H9 (cell line): ENCODE measurements at regions not wholly inside any gene's neighbourhood (a gene's known extent, or its start where the extent isn't known, plus 50 kb on each side); places are given as distances from the start of the nearest gene placed in this dataset.

Source experiments
- DNase-seq: peaks from one replicate; pipeline ENCODE4 v3.0.0-alpha.2; 2017
- H2AFZ ChIP-seq: one replicate; pipeline ENCODE4 v1.6.1; 2013; ENCODE audit warnings: mild to moderate bottlenecking, low read length, control low read depth, moderate library complexity
- H2AK5ac ChIP-seq: 2 replicates; pipeline ENCODE4 v1.6.1; 2013; ENCODE audit warnings: low read length, control low read depth, mixed read lengths; ENCODE audit not compliant: insufficient read length
- H2BK120ac ChIP-seq: one replicate; pipeline ENCODE4 v1.6.1; 2013; ENCODE audit warnings: low read depth, mild to moderate bottlenecking, low read length, control low read depth, inconsistent platforms; ENCODE audit not compliant: poor library complexity, severe bottlenecking
- H2BK12ac ChIP-seq: 2 replicates; pipeline ENCODE4 v1.6.1; 2013; ENCODE audit warnings: low read length, control low read depth, mixed read lengths, low read depth; ENCODE audit not compliant: insufficient read length
- H2BK15ac ChIP-seq: 2 replicates; pipeline ENCODE4 v1.6.1; 2013; ENCODE audit warnings: low read depth, low read length, control low read depth
- H2BK20ac ChIP-seq: one replicate; pipeline ENCODE4 v1.6.1; 2013; ENCODE audit warnings: low read depth, mild to moderate bottlenecking, low read length, control low read depth, inconsistent platforms; ENCODE audit not compliant: poor library complexity, severe bottlenecking
- H2BK5ac ChIP-seq: 2 replicates; pipeline ENCODE4 v1.6.1; 2013; ENCODE audit warnings: low read length, control low read depth, mixed read lengths; ENCODE audit not compliant: insufficient read length
- H3K14ac ChIP-seq: 2 replicates; pipeline ENCODE4 v1.6.1; 2013; ENCODE audit warnings: low read length, control low read depth; ENCODE audit not compliant: insufficient read depth
- H3K18ac ChIP-seq: 2 replicates; pipeline ENCODE4 v1.6.1; 2013; ENCODE audit warnings: low read depth, mild to moderate bottlenecking, mixed read lengths, low read length, control low read depth; ENCODE audit not compliant: insufficient read length
- H3K23ac ChIP-seq: 2 replicates; pipeline ENCODE4 v1.6.1; 2013; ENCODE audit warnings: low read length, control low read depth, mixed read lengths, low read depth; ENCODE audit not compliant: insufficient read length
- H3K23me2 ChIP-seq: 2 replicates; pipeline ENCODE4 v1.6.1; 2013; ENCODE audit warnings: low read depth, mild to moderate bottlenecking, mixed read lengths, low read length, control low read depth; ENCODE audit not compliant: insufficient read length, poor library complexity, severe bottlenecking
- H3K27ac ChIP-seq: 2 replicates; pipeline ENCODE4 v1.5.1; 2013; ENCODE audit warnings: low read length, control low read depth, mixed read lengths, low read depth; ENCODE audit not compliant: insufficient read length
- H3K27me3 ChIP-seq: 2 replicates; pipeline ENCODE4 v1.6.1; 2013; ENCODE audit warnings: low read length, control low read depth, inconsistent platforms; ENCODE audit not compliant: insufficient read depth
- H3K4ac ChIP-seq: 2 replicates; pipeline ENCODE4 v1.6.1; 2013; ENCODE audit warnings: low read depth, mild to moderate bottlenecking, control low read depth, inconsistent platforms, low read length, moderate library complexity
- H3K4me1 ChIP-seq: 2 replicates; pipeline ENCODE4 v1.6.1; 2013; ENCODE audit warnings: low read length, control low read depth, inconsistent platforms; ENCODE audit not compliant: insufficient read depth
- H3K4me2 ChIP-seq: 2 replicates; pipeline ENCODE4 v1.6.1; 2013; ENCODE audit warnings: low read length, control low read depth, mixed read lengths; ENCODE audit not compliant: insufficient read length, insufficient read depth
- H3K56ac ChIP-seq: 2 replicates; pipeline ENCODE4 v1.6.1; 2013; ENCODE audit warnings: low read depth, mild to moderate bottlenecking, mixed read lengths, low read length, control low read depth; ENCODE audit not compliant: insufficient read length
- H3K79me1 ChIP-seq: 2 replicates; pipeline ENCODE4 v1.6.1; 2013; ENCODE audit warnings: low read depth, mild to moderate bottlenecking, moderate library complexity, low read length, control low read depth, inconsistent platforms; ENCODE audit not compliant: insufficient read depth, poor library complexity, severe bottlenecking
- H3K79me2 ChIP-seq: 2 replicates; pipeline ENCODE4 v1.6.1; 2013; ENCODE audit warnings: low read length, control low read depth, inconsistent platforms; ENCODE audit not compliant: insufficient read depth
- H3K9ac ChIP-seq: 2 replicates; pipeline ENCODE4 v1.6.1; 2013; ENCODE audit warnings: low read length, control low read depth, mixed read lengths; ENCODE audit not compliant: insufficient read length; ENCODE audit errors: extremely low read depth
- H3K9me3 ChIP-seq: one replicate; pipeline ENCODE4 v1.6.1; 2013; ENCODE audit warnings: low read depth, low read length, inconsistent platforms; ENCODE audit not compliant: control insufficient read depth
- H3T11ph ChIP-seq: one replicate; pipeline ENCODE4 v1.6.1; 2013; ENCODE audit warnings: mild to moderate bottlenecking, low read length, control low read depth, inconsistent platforms
- H4K20me1 ChIP-seq: one replicate; pipeline ENCODE4 v1.6.1; 2013; ENCODE audit not compliant: control insufficient read depth, insufficient read length, insufficient read depth
- H4K5ac ChIP-seq: 2 replicates; pipeline ENCODE4 v1.6.1; 2013; ENCODE audit warnings: low read depth, mild to moderate bottlenecking, mixed read lengths, low read length, control low read depth; ENCODE audit not compliant: insufficient read length
- H4K8ac ChIP-seq: replicated peaks from 2 replicates; pipeline ENCODE4 v1.6.1; 2013; ENCODE audit warnings: low read length, control low read depth, mixed read lengths, low read depth; ENCODE audit not compliant: insufficient read length
- H4K91ac ChIP-seq: 2 replicates; pipeline ENCODE4 v1.6.1; 2013; ENCODE audit warnings: low read depth, mild to moderate bottlenecking, moderate library complexity, mixed read lengths, low read length, control low read depth; ENCODE audit not compliant: insufficient read length
- H3K27ac Mint-ChIP-seq, 3 experiments: 2 replicates in 2 of 3; 3 replicates in 1 of 3; pipeline ENCODE4 v1.8.0; 2020 to 2021; ENCODE audit warnings: mixed read lengths in 3 of 3, mild to moderate bottlenecking in 1 of 3, moderate library complexity in 1 of 3
- H3K27me3 Mint-ChIP-seq: 2 replicates; pipeline ENCODE4 v1.8.0; 2021; ENCODE audit warnings: low read depth, mild to moderate bottlenecking, moderate library complexity, mixed read lengths
- H3K36me3 Mint-ChIP-seq, 3 experiments: 2 replicates in 2 of 3; 3 replicates in 1 of 3; pipeline ENCODE4 v1.8.0; 2020 to 2021; ENCODE audit warnings: low read depth in 3 of 3, mixed read lengths in 3 of 3; ENCODE audit not compliant: insufficient read depth in 1 of 3
- H3K4me1 Mint-ChIP-seq, 2 experiments: 2 replicates each; pipeline ENCODE4 v1.8.0; 2020; ENCODE audit warnings: mixed read lengths in 2 of 2
- H3K4me3 Mint-ChIP-seq, 2 experiments: 2 replicates in 1 of 2; 3 replicates in 1 of 2; pipeline ENCODE4 v1.8.0; 2020 to 2021; ENCODE audit warnings: mild to moderate bottlenecking in 2 of 2, mixed read lengths in 2 of 2, moderate library complexity in 1 of 2
- H3K9me3 Mint-ChIP-seq, 2 experiments: 2 replicates in 1 of 2; 3 replicates in 1 of 2; pipeline ENCODE4 v1.8.0; 2020; ENCODE audit warnings: mild to moderate bottlenecking in 2 of 2, mixed read lengths in 2 of 2, moderate library complexity in 1 of 2
- CTCF ChIP-seq: fragments of 200-600 bp; sonication (generic); conservative IDR thresholded peaks from 3 replicates; pipeline ENCODE4 v1.8.0; 2021; ENCODE audit warnings: antibody characterized with exemption, mild to moderate bottlenecking

GRCh38 chr6:149197482-149197881 lies 120.0 kb upstream of the TAB2 start:
- H3K23ac ChIP-seq = no peak overlapping the region
- H3K18ac ChIP-seq = no peak overlapping the region
- no peak overlapping the region for H2BK15ac ChIP-seq
- H3K27me3 Mint-ChIP-seq = no peaks in the 10 kb centered on the region
- DNase-seq = no peak
- no peaks in the 10 kb centered on the region for H3K79me2 ChIP-seq
- no peak overlapping the region for H2AFZ ChIP-seq
- H3K4me3 Mint-ChIP-seq = no peak overlapping the region
- no peaks in the 10 kb centered on the region for H3K27me3 ChIP-seq
- no peaks in the 10 kb centered on the region for H4K20me1 ChIP-seq
- H4K5ac ChIP-seq = no peak overlapping the region
- no peak overlapping the region for H4K91ac ChIP-seq
- no peak overlapping the region for H2BK20ac ChIP-seq
- no peak overlapping the region for H3T11ph ChIP-seq
- no peak overlapping the region for H3K9ac ChIP-seq
- H3K4me1 ChIP-seq = no peaks in the 10 kb centered on the region
- H3K4me2 ChIP-seq = no peak overlapping the region
- no peaks in the 10 kb centered on the region; a peak in 1 of 7 replicates for H3K36me3 Mint-ChIP-seq
- no peaks in the 10 kb centered on the region for H3K9me3 ChIP-seq
- no peak overlapping the region for H3K4ac ChIP-seq
- H4K8ac ChIP-seq = no peak overlapping the region
- no peak overlapping the region for H3K14ac ChIP-seq
- no peak overlapping the region for H3K56ac ChIP-seq
- no peak overlapping the region for H2BK12ac ChIP-seq
- no peak overlapping the region for H2BK120ac ChIP-seq
- no peak overlapping the region for H3K27ac Mint-ChIP-seq
- TF ChIP-seq CTCF = no peak
- H2BK5ac ChIP-seq = no peak overlapping the region
- no peak overlapping the region for H3K27ac ChIP-seq
- no peak overlapping the region for H2AK5ac ChIP-seq
- no peaks in the 10 kb centered on the region for H3K79me1 ChIP-seq
- H3K9me3 Mint-ChIP-seq = peaks cover 0 to 7% of the 10 kb centered on the region in 2 experiments; a peak in 2 of 5 replicates
- no peaks in the 10 kb centered on the region for H3K23me2 ChIP-seq
- H3K4me1 Mint-ChIP-seq = peaks cover 14 to 16% of the 10 kb centered on the region in 2 experiments
